Effector CD4-positive, alpha-beta T cell (primary cell): ENCODE measurements at regions not wholly inside any gene's neighbourhood (a gene's known extent, or its start where the extent isn't known, plus 50 kb on each side); places are given as distances from the start of the nearest gene placed in this dataset.
"Not testable (repeated sequence)": the region's sequence is repeated elsewhere in the genome, so short reads cannot be mapped to it uniquely, and the experiment has no call there.

Experiments used
- DNase-seq: peaks from one replicate; pipeline ENCODE4 v3.0.0-alpha.2; 2020

- no peak for DNase-seq
Observed at GRCh38 chr6:169142538-169142844, 111.2 kb downstream of the THBS2 start.

- DNase-seq, result no peak
Observed at GRCh38 chr6:169141671-169142537, 111.7 kb downstream of the THBS2 start.

- no peak for DNase-seq
Observed at GRCh38 chr6:169140986-169141495, 112.6 kb downstream of the THBS2 start.

GRCh38 chr6:169139179-169139971, 114.3 kb downstream of the THBS2 start:
- DNase-seq, result no peak

GRCh38 chr6:169132352-169132940, 121.2 kb downstream of the THBS2 start:
- DNase-seq, result no peak

- DNase-seq, result no peak
Observed at GRCh38 chr6:169131390-169131789, 122.3 kb downstream of the THBS2 start.

GRCh38 chr6:169130113-169130512, 123.5 kb downstream of the THBS2 start:
- DNase-seq, result no peak

GRCh38 chr6:169121013-169121412, 132.6 kb downstream of the THBS2 start:
- no peak for DNase-seq

- DNase-seq, result no peak
Observed at GRCh38 chr6:169119669-169120068, 134.0 kb downstream of the THBS2 start.

- DNase-seq, result no peak
Observed at GRCh38 chr6:169118346-169118830, 135.3 kb downstream of the THBS2 start.

- no peak for DNase-seq
Observed at GRCh38 chr6:169117663-169118062, 136.0 kb downstream of the THBS2 start.

GRCh38 chr6:169115632-169116031, 138.0 kb downstream of the THBS2 start:
- DNase-seq, result no peak

GRCh38 chr6:169114632-169115031, 139.0 kb downstream of the THBS2 start:
- DNase-seq, result not testable (repeated sequence)

- DNase-seq, result no peak
Observed at GRCh38 chr6:169112483-169113320, 140.9 kb downstream of the THBS2 start.

GRCh38 chr6:169111203-169111602, 142.4 kb downstream of the THBS2 start:
- DNase-seq, result no peak

- DNase-seq, result no peak
Observed at GRCh38 chr6:169109411-169110220, 144.0 kb downstream of the THBS2 start.

- no peak for DNase-seq
Observed at GRCh38 chr6:169108753-169109152, 144.9 kb downstream of the THBS2 start.

GRCh38 chr6:169106176-169106575, 147.5 kb downstream of the THBS2 start:
- DNase-seq, result no peak

GRCh38 chr6:169101981-169102380, 151.7 kb downstream of the THBS2 start:
- no peak for DNase-seq

GRCh38 chr6:169101036-169101805, 152.4 kb downstream of the THBS2 start:
- DNase-seq, result no peak
